Immature natural killer cell (primary cell): ENCODE measurements at regions not wholly inside any gene's neighbourhood (a gene's known extent, or its start where the extent isn't known, plus 50 kb on each side); places are given as distances from the start of the nearest gene placed in this dataset.

Source experiments
- DNase-seq, 3 donors: peaks; one replicate each; pipeline ENCODE4 v3.0.0; 2022; ENCODE audit warnings: mixed read lengths in 1 of 3
- H3K27ac Mint-ChIP-seq, 6 donors: one replicate each; pipeline ENCODE4 v1.8.0; 2020; ENCODE audit warnings: mixed read lengths in 6 of 6, mild to moderate bottlenecking in 5 of 6, inconsistent platforms in 4 of 6, moderate library complexity in 3 of 6
- H3K27me3 Mint-ChIP-seq, 3 donors: one replicate each; pipeline ENCODE4 v1.8.0; 2020 to 2021; ENCODE audit warnings: low read depth in 3 of 3, mild to moderate bottlenecking in 3 of 3, mixed read lengths in 3 of 3, moderate library complexity in 3 of 3, inconsistent platforms in 1 of 3
- H3K36me3 Mint-ChIP-seq, 3 donors: one replicate each; pipeline ENCODE4 v1.8.0; 2020; ENCODE audit warnings: mixed read lengths in 3 of 3, inconsistent platforms in 2 of 3, mild to moderate bottlenecking in 2 of 3
- H3K4me1 Mint-ChIP-seq, 2 donors: one replicate each; pipeline ENCODE4 v1.8.0; 2020; ENCODE audit warnings: inconsistent platforms in 2 of 2, mild to moderate bottlenecking in 2 of 2, mixed read lengths in 2 of 2, moderate library complexity in 1 of 2
- H3K4me3 Mint-ChIP-seq, 5 donors: one replicate each; pipeline ENCODE4 v1.8.0; 2020; ENCODE audit warnings: mild to moderate bottlenecking in 5 of 5, mixed read lengths in 5 of 5, inconsistent platforms in 3 of 5, moderate library complexity in 3 of 5
- H3K9me3 Mint-ChIP-seq, 6 donors: one replicate each; pipeline ENCODE4 v1.8.0; 2020; ENCODE audit warnings: mild to moderate bottlenecking in 6 of 6, mixed read lengths in 6 of 6, inconsistent platforms in 4 of 6, moderate library complexity in 3 of 6

DNA sequence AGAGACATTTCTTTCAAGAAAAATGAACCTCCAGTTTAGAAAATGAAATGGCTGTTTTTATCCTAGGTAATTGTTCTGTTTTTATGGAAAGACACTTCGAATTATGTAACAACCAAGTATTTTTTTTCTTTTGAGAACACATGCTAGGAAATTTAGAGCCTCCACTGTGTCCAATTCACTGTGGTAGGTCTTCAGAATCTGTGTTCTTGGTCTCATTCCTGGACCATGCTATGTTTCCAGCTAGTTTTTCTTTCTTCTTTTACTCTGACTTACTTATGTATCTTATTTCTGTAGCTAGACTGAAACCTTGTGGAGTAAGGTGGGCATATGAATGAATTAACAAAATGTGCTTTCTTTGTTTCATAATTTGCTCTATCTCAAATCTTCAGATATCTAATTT is 391.7 kb upstream of the KLHL29 start:
- Mint-ChIP-seq H3K27me3 (no peaks in the 10 kb centered on the region), H3K36me3 (no peaks in the 10 kb centered on the region), H3K9me3 (peaks cover 0 to 4% (median 0%) of the 10 kb centered on the region in 6 donors), H3K4me3 (no peak overlapping the region), H3K27ac (no peak overlapping the region), H3K4me1 (no peaks in the 10 kb centered on the region)
- DNase-seq = no peak

DNA sequence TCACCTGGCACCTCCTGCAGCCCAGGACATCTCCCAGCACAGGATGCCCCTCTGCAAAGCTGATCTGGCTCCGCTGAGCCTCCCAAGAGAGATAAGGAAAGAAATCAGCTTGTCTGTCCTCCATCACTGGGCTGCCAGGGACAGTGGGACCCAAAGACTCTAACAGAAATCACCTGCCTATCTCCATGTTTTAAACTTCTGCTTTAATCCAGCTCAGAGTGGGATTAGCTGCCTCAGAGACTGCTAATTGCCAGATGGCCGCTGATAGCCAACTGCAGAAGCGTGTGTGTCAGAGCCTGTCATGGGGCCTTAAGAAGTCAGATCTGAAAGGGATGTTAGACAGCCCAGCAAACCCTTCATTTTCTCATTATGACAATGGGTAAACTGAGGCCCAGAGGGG is 389.4 kb upstream of the KLHL29 start:
- peaks cover 0 to 3% (median 0%) of the 10 kb centered on the region in 3 donors for H3K36me3 Mint-ChIP-seq
- peaks cover 0 to 4% (median 0%) of the 10 kb centered on the region in 6 donors for H3K9me3 Mint-ChIP-seq
- DNase-seq = no peak
- no peaks in the 10 kb centered on the region for H3K4me1 Mint-ChIP-seq
- H3K27me3 Mint-ChIP-seq = no peaks in the 10 kb centered on the region
- H3K4me3 Mint-ChIP-seq = no peak overlapping the region
- H3K27ac Mint-ChIP-seq = no peak overlapping the region

DNA sequence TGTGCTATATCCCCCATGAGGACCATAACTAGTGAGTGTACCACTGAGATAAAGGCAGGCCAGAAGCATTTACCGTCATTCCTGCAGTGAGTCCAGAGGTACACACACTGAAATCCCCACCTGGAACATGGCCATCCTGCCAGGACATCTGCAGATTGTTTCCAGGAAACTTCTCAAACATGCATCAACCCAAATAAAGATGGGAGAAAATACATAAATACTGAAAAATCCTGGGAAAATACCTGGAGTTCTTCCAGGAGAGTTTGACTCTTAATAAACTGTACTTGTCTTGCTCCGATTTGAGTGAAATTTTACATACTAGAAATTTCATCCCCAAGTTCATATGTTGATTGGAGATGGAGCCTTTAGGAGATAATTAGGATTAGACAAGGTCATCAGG is 388.1 kb upstream of the KLHL29 start:
- H3K27me3 Mint-ChIP-seq = no peaks in the 10 kb centered on the region
- peaks cover 0 to 4% (median 0%) of the 10 kb centered on the region in 6 donors for H3K9me3 Mint-ChIP-seq
- H3K36me3 Mint-ChIP-seq = peaks cover 0 to 3% (median 0%) of the 10 kb centered on the region in 3 donors
- no peak for DNase-seq
- no peak overlapping the region for H3K27ac Mint-ChIP-seq
- H3K4me1 Mint-ChIP-seq = no peaks in the 10 kb centered on the region
- H3K4me3 Mint-ChIP-seq = no peak overlapping the region

DNA sequence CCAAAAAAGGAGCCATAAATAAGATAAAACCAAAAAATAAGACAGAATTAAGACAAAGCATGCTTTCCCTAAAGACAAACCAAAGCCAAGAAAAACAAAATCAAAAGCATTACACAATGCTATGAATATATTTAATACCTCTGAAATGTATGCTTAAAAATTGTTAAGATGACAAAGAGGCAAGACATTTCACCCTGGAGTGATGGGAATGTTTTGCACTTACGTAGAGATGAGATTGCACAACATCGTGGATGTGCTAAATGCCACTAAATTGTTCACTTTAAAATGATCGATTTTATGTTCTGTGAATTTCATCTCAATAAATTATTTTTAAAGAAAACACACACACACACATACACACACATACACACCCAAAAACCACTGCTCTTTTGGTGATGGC is 386.6 kb upstream of the KLHL29 start:
- DNase-seq = no peak
- Mint-ChIP-seq H3K4me3 (no peak overlapping the region), H3K36me3 (peaks cover 0 to 3% (median 0%) of the 10 kb centered on the region in 3 donors), H3K4me1 (no peaks in the 10 kb centered on the region), H3K27ac (no peak overlapping the region), H3K27me3 (no peaks in the 10 kb centered on the region), H3K9me3 (peaks cover 0 to 3% (median 0%) of the 10 kb centered on the region in 6 donors)

DNA sequence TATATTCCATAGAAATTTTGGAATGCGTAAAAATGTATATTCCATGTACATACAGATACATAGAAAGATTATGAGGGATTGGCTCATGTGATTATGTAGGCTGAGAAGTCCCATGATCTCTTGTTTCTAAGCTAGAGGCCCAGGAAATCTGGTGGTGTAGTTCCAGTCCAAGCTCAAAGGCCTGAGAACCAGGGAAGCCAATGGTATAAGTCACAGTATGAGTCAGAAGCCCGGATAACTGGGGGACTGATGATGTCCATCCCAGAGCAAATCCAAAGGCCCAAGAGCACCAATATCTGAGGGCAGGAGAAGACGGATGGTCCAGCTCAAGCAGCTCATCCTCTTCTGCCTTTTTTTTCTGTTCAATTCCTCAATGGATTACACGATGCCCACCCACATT is 385.0 kb upstream of the KLHL29 start:
- no peak for DNase-seq
- Mint-ChIP-seq H3K9me3 (peaks cover 0 to 3% (median 0%) of the 10 kb centered on the region in 6 donors), H3K4me3 (no peak overlapping the region), H3K4me1 (no peaks in the 10 kb centered on the region), H3K27me3 (no peaks in the 10 kb centered on the region), H3K36me3 (peaks cover 0 to 3% (median 0%) of the 10 kb centered on the region in 3 donors), H3K27ac (no peak overlapping the region)

DNA sequence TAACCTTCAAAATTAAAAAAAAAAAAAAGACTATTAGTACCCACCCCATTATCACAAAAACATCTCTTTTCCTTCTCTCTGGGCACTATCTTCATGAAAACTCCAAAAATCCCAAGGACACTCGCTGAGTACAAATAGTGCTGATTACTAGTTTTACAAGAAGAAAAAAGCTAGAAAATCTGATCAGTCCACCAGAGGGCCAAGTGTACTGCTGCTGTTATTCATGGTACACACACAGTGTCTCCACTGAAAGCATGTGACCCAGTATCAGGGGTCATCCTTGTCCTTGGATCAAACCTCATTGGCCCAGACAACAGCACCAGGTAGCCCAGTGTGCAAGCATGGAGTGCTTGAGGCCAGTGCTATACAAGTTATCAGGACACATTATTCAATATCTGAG is 382.7 kb upstream of the KLHL29 start:
- Mint-ChIP-seq H3K4me1 (no peaks in the 10 kb centered on the region), H3K27me3 (no peaks in the 10 kb centered on the region), H3K4me3 (no peak overlapping the region), H3K27ac (no peak overlapping the region), H3K9me3 (peaks cover 0 to 5% (median 0%) of the 10 kb centered on the region in 6 donors), H3K36me3 (peaks cover 0 to 3% (median 0%) of the 10 kb centered on the region in 3 donors)
- no peak for DNase-seq

DNA sequence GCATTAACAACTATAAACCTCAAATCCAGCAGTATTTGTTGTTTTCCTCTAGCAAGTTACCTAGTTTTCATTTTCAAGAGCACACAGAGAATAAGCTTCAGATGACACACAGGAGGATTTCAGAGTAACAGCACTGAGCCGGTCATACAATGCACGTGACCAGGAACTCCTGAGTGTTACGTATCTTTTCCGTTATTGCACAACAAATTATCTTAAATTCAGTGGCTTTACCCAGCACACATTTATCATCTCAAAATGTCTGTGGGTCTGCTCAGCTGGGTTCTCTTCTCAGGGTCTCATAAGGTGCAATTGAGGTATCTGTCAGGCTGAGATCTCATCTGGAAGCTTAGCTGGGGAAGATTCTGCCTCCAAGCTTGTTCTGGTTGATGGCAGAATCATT is 379.5 kb upstream of the KLHL29 start:
- Mint-ChIP-seq H3K4me3 (no peak overlapping the region), H3K4me1 (no peaks in the 10 kb centered on the region), H3K9me3 (peaks cover 0 to 9% (median 0%) of the 10 kb centered on the region in 6 donors), H3K36me3 (no peaks in the 10 kb centered on the region), H3K27me3 (no peaks in the 10 kb centered on the region), H3K27ac (no peak overlapping the region)
- DNase-seq = no peak

DNA sequence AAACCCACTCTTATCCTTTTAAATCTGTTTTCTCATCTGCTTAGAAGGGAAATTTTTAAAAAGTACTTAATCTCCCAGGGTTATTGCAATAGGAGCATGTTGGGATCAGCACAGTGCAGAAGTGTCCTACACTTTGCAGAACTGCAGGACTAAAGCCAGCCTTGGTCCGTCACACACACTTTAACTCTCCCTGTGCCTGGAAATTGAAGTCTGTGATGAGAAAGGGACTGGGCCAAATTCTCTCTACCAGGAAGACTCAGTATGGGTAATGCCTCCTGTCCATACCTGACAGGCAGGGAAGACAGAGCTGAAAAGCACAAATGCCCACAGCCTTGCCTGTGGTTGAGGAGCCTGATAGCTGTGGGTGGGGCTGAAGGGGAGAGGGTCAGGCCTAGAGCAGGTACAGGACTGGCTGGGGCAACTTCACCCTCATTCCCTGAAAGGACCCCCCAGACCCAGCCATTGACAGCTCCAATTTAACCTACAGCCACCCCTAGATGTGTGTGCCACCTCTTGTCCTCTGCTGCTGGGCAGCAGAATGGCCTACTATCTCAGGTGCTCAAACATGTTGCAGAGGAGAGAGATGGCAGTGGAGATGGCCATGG is 377.2 kb upstream of the KLHL29 start:
- no peak overlapping the region for H3K27ac Mint-ChIP-seq
- no peak for DNase-seq
- H3K4me3 Mint-ChIP-seq = no peak overlapping the region
- H3K4me1 Mint-ChIP-seq = no peaks in the 10 kb centered on the region
- H3K27me3 Mint-ChIP-seq = peaks cover 0 to 3% (median 0%) of the 10 kb centered on the region in 3 donors
- no peaks in the 10 kb centered on the region for H3K36me3 Mint-ChIP-seq
- peaks cover 0 to 9% (median 0%) of the 10 kb centered on the region in 6 donors for H3K9me3 Mint-ChIP-seq

DNA sequence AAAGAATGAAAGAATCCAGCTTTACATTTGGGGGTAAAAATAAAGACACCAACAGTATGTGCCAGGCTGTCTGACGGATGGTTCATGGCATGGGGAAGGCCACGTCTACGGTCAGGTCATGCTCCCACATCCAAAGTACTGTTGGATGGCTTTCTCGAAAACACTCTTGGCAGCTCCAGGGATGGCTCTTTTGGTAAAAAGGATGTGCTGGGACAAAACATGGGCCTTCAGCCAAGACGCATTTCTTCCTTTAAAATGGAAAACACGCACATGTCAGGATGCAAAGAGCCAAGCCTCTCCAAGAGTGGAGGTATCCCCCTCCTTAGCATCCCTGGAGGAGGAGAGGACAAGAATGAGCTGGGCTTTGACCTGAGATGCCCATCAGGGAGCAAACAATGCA is 376.5 kb upstream of the KLHL29 start:
- peaks cover 0 to 9% (median under 1%) of the 10 kb centered on the region in 6 donors for H3K9me3 Mint-ChIP-seq
- no peak for DNase-seq
- H3K4me3 Mint-ChIP-seq = no peak overlapping the region
- no peaks in the 10 kb centered on the region for H3K4me1 Mint-ChIP-seq
- H3K27ac Mint-ChIP-seq = no peak overlapping the region
- H3K36me3 Mint-ChIP-seq = no peaks in the 10 kb centered on the region
- peaks cover 0 to 3% (median 0%) of the 10 kb centered on the region in 3 donors for H3K27me3 Mint-ChIP-seq

DNA sequence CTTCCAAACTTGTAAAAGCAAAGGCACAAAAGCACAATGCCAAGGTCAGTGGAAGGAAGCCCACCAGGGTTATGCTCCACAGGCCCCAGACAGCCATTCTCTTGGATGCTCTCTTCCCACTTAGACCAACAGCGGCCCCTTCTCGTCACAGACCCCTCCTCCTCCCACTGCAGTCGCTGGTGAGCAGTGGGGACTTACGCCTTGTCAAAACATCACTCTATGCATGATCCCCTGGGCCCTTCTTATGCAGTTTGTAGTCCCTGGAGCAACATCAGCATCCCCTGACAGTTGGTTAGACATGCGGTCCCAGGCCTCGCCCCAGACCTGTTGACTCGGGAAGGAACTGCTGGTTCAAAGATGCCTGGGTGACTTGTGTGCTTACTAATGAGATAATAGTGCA is 376.0 kb upstream of the KLHL29 start:
- Mint-ChIP-seq H3K36me3 (no peaks in the 10 kb centered on the region), H3K27me3 (peaks cover 0 to 5% (median 0%) of the 10 kb centered on the region in 3 donors), H3K4me3 (no peak overlapping the region), H3K27ac (no peak overlapping the region), H3K4me1 (no peaks in the 10 kb centered on the region), H3K9me3 (peaks cover 0 to 9% (median 1%) of the 10 kb centered on the region in 6 donors)
- no peak for DNase-seq

DNA sequence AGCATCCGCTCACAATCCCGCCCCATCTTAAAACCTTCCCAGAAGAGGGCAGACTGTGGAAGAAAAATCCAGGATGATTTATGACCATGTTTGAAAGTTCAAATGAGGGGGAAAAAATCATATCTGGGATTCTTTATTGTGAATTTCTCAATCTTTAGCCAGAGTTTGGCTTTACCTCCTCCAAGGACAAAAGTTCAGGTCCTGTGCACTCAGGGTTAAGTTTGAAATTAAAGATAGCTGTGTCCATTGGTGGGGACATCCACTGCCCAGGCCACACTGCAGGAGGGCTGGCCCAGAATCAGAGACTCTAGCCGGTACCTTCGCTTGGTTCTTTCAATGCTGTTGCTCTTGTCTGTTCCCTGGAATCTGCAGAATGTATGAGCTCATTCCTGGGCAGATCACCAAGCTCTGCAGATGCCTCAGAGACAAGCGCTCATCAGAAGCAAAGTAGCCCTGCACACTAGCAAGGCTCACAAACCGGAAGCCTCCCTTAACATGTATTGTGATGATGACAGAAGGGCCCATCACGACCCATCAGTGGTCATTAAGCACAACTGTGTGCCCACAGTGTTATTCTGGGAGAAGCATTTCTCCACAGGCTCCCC is 375.3 kb upstream of the KLHL29 start:
- Mint-ChIP-seq H3K9me3 (peaks cover 0 to 9% (median 1%) of the 10 kb centered on the region in 6 donors), H3K4me1 (no peaks in the 10 kb centered on the region), H3K36me3 (no peaks in the 10 kb centered on the region), H3K27ac (no peak overlapping the region), H3K4me3 (no peak overlapping the region), H3K27me3 (peaks cover 0 to 5% (median 0%) of the 10 kb centered on the region in 3 donors)
- DNase-seq = no peak

DNA sequence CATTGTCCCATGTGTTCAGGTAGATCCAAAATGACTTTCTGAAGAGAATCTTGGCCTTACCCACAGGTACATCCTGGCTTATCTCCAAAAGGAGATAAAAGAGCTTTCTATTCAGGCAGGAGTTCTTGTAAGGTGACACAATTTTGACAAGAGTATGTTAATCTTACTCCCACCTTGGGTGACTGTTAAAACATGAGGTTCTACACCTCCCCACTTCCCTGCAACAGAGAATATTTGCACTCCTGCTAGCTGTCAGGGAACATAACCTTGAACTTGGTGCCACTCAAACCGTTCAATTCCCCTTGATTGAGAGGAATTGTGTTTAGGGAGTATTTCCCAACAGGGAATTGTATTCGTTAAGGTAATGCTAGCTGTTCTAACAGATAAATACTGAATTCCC is 372.5 kb upstream of the KLHL29 start:
- Mint-ChIP-seq H3K36me3 (no peaks in the 10 kb centered on the region), H3K27ac (no peak overlapping the region), H3K4me3 (no peak overlapping the region), H3K27me3 (peaks cover 1 to 5% (median 2%) of the 10 kb centered on the region in 3 donors), H3K9me3 (peaks cover 0 to 6% (median 2%) of the 10 kb centered on the region in 6 donors), H3K4me1 (no peaks in the 10 kb centered on the region)
- DNase-seq = no peak

DNA sequence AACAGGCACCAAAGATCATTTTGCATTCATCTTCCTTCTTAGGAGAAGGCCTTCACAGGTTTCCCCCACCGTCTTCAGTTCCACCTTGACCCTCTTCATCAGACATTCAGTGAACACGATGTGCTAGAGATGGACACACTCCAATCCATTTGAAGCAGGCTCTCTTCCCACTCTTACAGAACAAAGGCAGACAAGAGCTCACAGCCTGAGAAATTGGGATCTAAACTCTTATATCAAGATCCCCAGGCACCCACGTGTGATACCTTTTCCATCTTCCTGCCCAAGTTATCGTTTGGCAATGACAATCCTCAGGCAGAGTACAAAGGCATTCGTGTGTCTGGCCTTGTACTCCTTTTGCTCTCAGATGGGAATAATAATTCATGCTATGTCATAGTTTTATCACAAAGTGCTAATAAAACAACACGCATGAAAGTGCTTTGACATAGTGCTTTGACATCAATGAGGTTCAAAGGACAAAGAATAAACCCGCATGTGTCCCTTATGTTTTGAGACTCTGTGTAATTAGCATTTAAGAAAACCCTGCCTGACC is 369.3 kb upstream of the KLHL29 start:
- H3K9me3 Mint-ChIP-seq = peaks cover 0 to 9% (median 2%) of the 10 kb centered on the region in 6 donors
- DNase-seq = no peak
- no peaks in the 10 kb centered on the region for H3K4me1 Mint-ChIP-seq
- H3K27me3 Mint-ChIP-seq = peaks cover 1 to 8% (median 2%) of the 10 kb centered on the region in 3 donors
- H3K36me3 Mint-ChIP-seq = no peaks in the 10 kb centered on the region
- no peak overlapping the region for H3K27ac Mint-ChIP-seq
- no peak overlapping the region for H3K4me3 Mint-ChIP-seq

DNA sequence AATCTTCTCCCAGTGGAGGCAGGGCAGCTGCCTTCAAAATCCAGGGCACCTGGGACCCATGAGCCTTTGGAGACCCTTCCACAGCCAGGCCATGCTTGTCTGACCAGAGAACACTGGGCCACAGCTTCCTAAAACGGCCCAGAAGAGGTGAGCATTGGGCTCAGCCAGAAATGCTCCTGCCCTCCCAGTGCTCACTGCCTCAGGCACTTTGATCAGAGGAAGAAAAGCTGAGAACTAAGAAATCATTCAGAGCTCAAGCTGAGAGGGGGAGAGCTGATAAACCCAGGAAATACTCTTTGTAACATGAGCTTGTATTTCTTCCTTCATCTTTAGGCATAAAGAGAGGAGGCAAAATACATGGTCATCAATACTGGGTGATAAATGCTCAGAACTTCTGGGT is 365.5 kb upstream of the KLHL29 start:
- Mint-ChIP-seq H3K27me3 (peaks cover 2 to 5% (median 3%) of the 10 kb centered on the region in 3 donors), H3K27ac (no peak overlapping the region), H3K9me3 (peaks cover 0 to 7% (median under 1%) of the 10 kb centered on the region in 6 donors), H3K4me3 (no peak overlapping the region), H3K36me3 (no peaks in the 10 kb centered on the region), H3K4me1 (no peaks in the 10 kb centered on the region)
- DNase-seq = no peak
